Uterus (tissue), 3 donors: ENCODE measurements at regions not wholly inside any gene's neighbourhood (a gene's known extent, or its start where the extent isn't known, plus 50 kb on each side); places are given as distances from the start of the nearest gene placed in this dataset.

Source experiments
- DNase-seq, 2 donors: peaks; one replicate each; pipeline ENCODE4 v3.0.0-alpha.2; 2019 to 2020
- H3K27ac ChIP-seq, 2 donors: fragments of 200-600 bp; sonication (generic); 1 replicate in 1 of 2; 2 replicates in 1 of 2; pipeline ENCODE4 v1.5.1; 2016 to 2018
- H3K27me3 ChIP-seq, 2 donors: fragments of 200-600 bp; sonication (generic); one replicate each; pipeline ENCODE4 v1.5.1; 2018 to 2019; ENCODE audit warnings: control low read depth in 1 of 2
- H3K36me3 ChIP-seq, 2 donors: fragments of 200-600 bp; sonication (generic); one replicate each; pipeline ENCODE4 v1.5.1; 2019; ENCODE audit warnings: control low read depth in 1 of 2
- H3K4me1 ChIP-seq, 2 donors: fragments of 200-600 bp; sonication (generic); one replicate each; pipeline ENCODE4 v1.5.1; 2018 to 2019; ENCODE audit warnings: control low read depth in 1 of 2
- H3K4me3 ChIP-seq, 2 donors: fragments of 200-600 bp; sonication (generic); 1 replicate in 1 of 2; 2 replicates in 1 of 2; pipeline ENCODE4 v1.5.1; 2018 to 2019; ENCODE audit warnings: mild to moderate bottlenecking in 1 of 2
- H3K9me3 ChIP-seq, 2 donors: fragments of 200-600 bp; sonication (generic); one replicate each; pipeline ENCODE4 v1.5.1; 2019; ENCODE audit warnings: control low read depth in 1 of 2
- CTCF ChIP-seq, 4 experiments: fragments of 200-600 bp in 2 of 4; fragments of 450-650 bp in 2 of 4; sonication (generic) in 2 of 4; IDR thresholded peaks; one replicate each; pipeline ENCODE4 v1.5.1; 2016 to 2019; ENCODE audit warnings: antibody characterized with exemption in 4 of 4, mild to moderate bottlenecking in 2 of 4, moderate library complexity in 1 of 4
- POLR2A ChIP-seq, 2 donors: fragments of 450-650 bp; IDR thresholded peaks; one replicate each; pipeline ENCODE4 v1.6.1; 2016; ENCODE audit warnings: antibody characterized with exemption in 2 of 2, mild to moderate bottlenecking in 1 of 2, moderate library complexity in 1 of 2
- intact Hi-C: fragments of 100-400 bp; cut with DNase I; formaldehyde crosslinking; loops from one replicate; pipeline ENCODE4 v1.15.1; 2023; ENCODE audit warnings: low total_unique reads
- donor health status: DM: yes; HTN: yes; CAD: no.

GRCh38 chr9:135219676-135220600 is 132.5 kb downstream of the OLFM1 start:
- Histone ChIP-seq H3K27ac (no peak overlapping the region), H3K4me1 (no peaks in the 10 kb centered on the region), H3K4me3 (no peak overlapping the region), H3K36me3 (no peaks in the 10 kb centered on the region), H3K27me3 (no peaks in the 10 kb centered on the region), H3K9me3 (no peaks in the 10 kb centered on the region)
- no peak for DNase-seq
- intact Hi-C loops = no loop called here
- TF ChIP-seq CTCF (IDR thresholded peaks at IDR 0.05) = no peak
- no peak for TF ChIP-seq POLR2A (IDR thresholded peaks at IDR 0.05)

DNA sequence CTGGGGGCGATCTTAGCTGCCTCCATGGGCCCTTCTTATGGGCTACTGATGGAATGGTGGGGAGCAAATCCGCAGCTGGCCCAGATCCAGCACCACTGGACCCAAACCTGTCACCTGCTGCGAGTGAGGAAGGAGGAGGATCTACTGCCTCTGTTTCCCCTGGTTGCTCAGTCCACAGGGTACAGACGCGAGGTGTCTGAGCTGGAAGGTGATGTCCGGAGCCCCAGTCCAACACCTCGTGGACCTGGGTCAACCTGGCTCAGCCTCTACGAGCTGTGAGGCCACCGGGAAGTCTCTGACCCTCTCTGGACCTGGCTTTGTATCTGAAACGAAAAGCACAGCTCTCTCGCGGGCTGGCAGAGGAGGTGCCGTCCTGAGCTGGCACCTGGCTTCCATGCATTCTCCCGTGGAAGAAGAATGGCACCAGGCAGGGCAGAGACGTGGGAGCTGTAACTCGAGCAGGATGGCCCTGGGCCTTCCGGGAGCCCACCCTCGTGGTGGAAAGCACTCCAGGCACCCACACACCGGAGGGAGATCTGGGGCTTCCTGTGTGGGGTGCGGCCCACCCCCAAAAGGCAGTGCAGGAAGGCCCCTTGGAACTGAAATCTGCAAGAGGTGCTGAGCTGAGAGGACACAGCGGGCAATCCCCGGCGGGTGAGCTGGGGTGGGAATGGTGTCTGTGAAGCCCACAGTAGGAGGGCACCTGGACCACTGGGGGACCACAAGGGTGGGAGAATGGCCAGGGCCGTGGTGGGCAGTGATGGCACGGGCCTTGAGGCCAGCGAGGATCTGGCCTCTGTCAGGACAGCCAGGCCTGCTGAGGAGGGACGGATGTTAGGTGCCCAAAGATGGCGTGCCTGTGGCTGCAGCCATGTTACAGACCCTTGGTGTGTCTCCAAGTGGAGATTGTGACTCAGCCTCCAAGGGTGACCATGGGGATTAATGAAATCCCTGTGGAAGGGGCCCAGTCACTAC is 133.4 kb downstream of the OLFM1 start:
- Histone ChIP-seq H3K9me3 (no peaks in the 10 kb centered on the region), H3K27ac (no peak overlapping the region), H3K4me1 (no peaks in the 10 kb centered on the region), H3K27me3 (no peaks in the 10 kb centered on the region), H3K4me3 (no peak overlapping the region), H3K36me3 (no peaks in the 10 kb centered on the region)
- DNase-seq = no peak
- TF ChIP-seq CTCF (IDR thresholded peaks at IDR 0.05) (no peak), POLR2A (IDR thresholded peaks at IDR 0.05) (no peak)
- intact Hi-C loops = no loop called here

DNA sequence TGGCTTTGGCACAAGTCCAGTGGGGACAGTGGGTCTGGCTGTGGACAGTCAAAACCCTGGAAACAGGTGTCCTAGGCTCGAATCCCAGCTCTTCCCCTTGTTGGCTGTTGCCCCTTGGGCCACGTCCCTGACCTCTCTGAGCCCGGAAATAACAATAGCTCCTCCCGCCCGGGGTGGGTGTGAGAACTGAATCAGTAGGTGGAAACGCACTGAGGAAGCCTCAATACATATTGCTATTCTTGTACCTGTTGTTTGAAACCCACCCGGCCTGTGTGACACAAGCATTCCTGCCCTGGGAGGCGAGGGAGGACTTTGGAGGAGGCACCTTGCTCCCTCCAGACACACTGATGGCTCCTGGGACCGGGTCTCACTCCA is 134.1 kb downstream of the OLFM1 start:
- DNase-seq = no peak
- TF ChIP-seq CTCF (IDR thresholded peaks at IDR 0.05) (no peak), POLR2A (IDR thresholded peaks at IDR 0.05) (no peak)
- H3K36me3 ChIP-seq = no peaks in the 10 kb centered on the region
- H3K27ac ChIP-seq = no peak overlapping the region
- intact Hi-C loops = no loop called here
- H3K4me3 ChIP-seq = no peak overlapping the region
- no peaks in the 10 kb centered on the region for H3K4me1 ChIP-seq
- no peaks in the 10 kb centered on the region for H3K9me3 ChIP-seq
- H3K27me3 ChIP-seq = no peaks in the 10 kb centered on the region

DNA sequence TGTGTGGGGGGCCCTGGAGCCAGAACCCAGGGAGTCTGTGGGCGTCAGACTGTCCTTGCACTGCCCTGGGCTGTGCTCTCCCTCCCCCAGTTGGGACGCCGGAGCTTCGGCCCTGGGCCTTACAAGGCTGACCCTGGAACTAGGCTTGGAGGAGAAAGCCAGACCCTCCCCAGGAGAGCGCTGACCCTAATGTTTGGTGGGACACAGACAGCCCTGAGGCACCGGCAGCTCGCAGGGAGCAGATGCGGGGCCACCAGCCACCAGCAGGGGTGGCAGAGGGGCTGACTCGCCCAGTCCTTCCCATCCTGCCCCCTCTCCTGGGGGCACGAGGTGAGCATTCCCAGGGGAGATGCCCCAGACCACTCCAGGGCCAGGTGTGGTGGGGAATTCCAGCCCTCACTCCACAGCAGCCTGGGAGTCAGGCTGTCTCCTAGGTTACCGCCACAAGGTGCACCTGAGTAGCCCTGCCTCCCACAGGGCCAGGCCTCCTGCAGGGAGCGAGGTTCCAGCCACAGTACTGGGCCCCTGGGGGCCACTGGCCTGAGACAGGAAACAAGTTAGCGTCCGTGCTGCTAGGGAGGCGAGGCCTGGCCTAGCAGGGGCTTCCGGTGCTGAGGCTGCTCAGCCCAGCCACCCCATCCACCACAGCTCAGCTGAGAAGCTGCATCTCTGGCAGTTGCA is 134.6 kb downstream of the OLFM1 start:
- no peaks in the 10 kb centered on the region for H3K9me3 ChIP-seq
- no peaks in the 10 kb centered on the region for H3K36me3 ChIP-seq
- no peaks in the 10 kb centered on the region for H3K27me3 ChIP-seq
- H3K27ac ChIP-seq = no peak overlapping the region
- TF ChIP-seq POLR2A (IDR thresholded peaks at IDR 0.05) = no peak
- intact Hi-C loops = no loop called here
- H3K4me3 ChIP-seq = no peak overlapping the region
- no peaks in the 10 kb centered on the region for H3K4me1 ChIP-seq
- no peak for DNase-seq
